ENCODE measurements at regions not wholly inside any gene's neighbourhood (a gene's known extent, or its start where the extent isn't known, plus 50 kb on each side); places are given as distances from the start of the nearest gene placed in this dataset.
A peak's percentile ranks its signal among the peaks of the same experiment; 100 is the strongest.

GRCh38 chr5:159385536-159385935 is 55.2 kb upstream of the IL12B start:
- no peak for DNase-seq

GRCh38 chr5:159386028-159386711 is 55.9 kb upstream of the IL12B start:
- no peak for DNase-seq

- DNase-seq, result no peak
Observed at GRCh38 chr5:159392871-159393270, 62.6 kb upstream of the IL12B start.

GRCh38 chr5:159393854-159394274 is 63.6 kb upstream of the IL12B start:
- no peak for DNase-seq

GRCh38 chr5:159395202-159395601 is 64.9 kb upstream of the IL12B start:
- DNase-seq, result no peak

GRCh38 chr5:159398936-159399335 is 68.6 kb upstream of the IL12B start:
- no peak for DNase-seq

GRCh38 chr5:159400476-159400875 is 70.2 kb upstream of the IL12B start:
- DNase-seq, result no peak

GRCh38 chr5:159402311-159402710 is 72.0 kb upstream of the IL12B start:
- peak; percentile 6 for DNase-seq

GRCh38 chr5:159402856-159403255 is 72.6 kb upstream of the IL12B start:
- DNase-seq, result no peak

- no peak for DNase-seq
Observed at GRCh38 chr5:159403906-159404681, 73.8 kb upstream of the IL12B start.

- no peak for DNase-seq
Observed at GRCh38 chr5:159405611-159406031, 75.3 kb upstream of the IL12B start.

GRCh38 chr5:159406571-159406970 is 76.3 kb upstream of the IL12B start:
- DNase-seq, result no peak

GRCh38 chr5:159409801-159410200 is 79.5 kb upstream of the IL12B start:
- DNase-seq, result peak; percentile 84

GRCh38 chr5:159410480-159410879 is 80.2 kb upstream of the IL12B start:
- DNase-seq, result no peak

GRCh38 chr5:159411115-159411514 is 80.8 kb upstream of the IL12B start:
- no peak for DNase-seq

- DNase-seq, result peak; percentile 90
Observed at GRCh38 chr5:159412284-159413046, 82.2 kb upstream of the IL12B start.

- DNase-seq, result no peak
Observed at GRCh38 chr5:159414021-159414420, 83.7 kb upstream of the IL12B start.

- no peak for DNase-seq
Observed at GRCh38 chr5:159415301-159415937, 85.1 kb upstream of the IL12B start.

GRCh38 chr5:159416438-159416837 is 86.2 kb upstream of the IL12B start:
- DNase-seq, result no peak

GRCh38 chr5:159417170-159417569 is 86.9 kb upstream of the IL12B start:
- DNase-seq, result no peak

- DNase-seq, result no peak
Observed at GRCh38 chr5:159419576-159419975, 89.3 kb upstream of the IL12B start.

GRCh38 chr5:159420940-159421339 is 90.7 kb upstream of the IL12B start:
- DNase-seq, result no peak

- DNase-seq, result no peak
Observed at GRCh38 chr5:159422361-159422760, 92.1 kb upstream of the IL12B start.
